GM12878 (cell line): ENCODE measurements at regions not wholly inside any gene's neighbourhood (a gene's known extent, or its start where the extent isn't known, plus 50 kb on each side); places are given as distances from the start of the nearest gene placed in this dataset.

Experiments used
- ATAC-seq: fragments of 200-7000 bp; cut with Tn5 transposase; 3 replicates; pipeline ENCODE4 v1.9.1; 2020; ENCODE audit warnings: mild to moderate bottlenecking, moderate library complexity
- BruUV-seq: library from RNA; stranded (reverse); fragments of 400-500 nt; replicated peaks from 2 replicates; lab custom pipeline; 2021; lab: Mats Ljungman, UMichigan
- CTCF ChIA-PET: fragments of 300-600 bp; sonication (Branson Sonifier 250); formaldehyde crosslinking; extraction: SDS; loops from one replicate; lab custom pipeline; 2021; ENCODE audit warnings: inconsistent platforms; lab: Yijun Ruan, JAX
- POLR2A ChIA-PET: fragments of 350-600 bp; formaldehyde crosslinking; extraction: SDS; loops from one replicate; lab custom pipeline; 2021; ENCODE audit warnings: inconsistent platforms; lab: Charles Lee
- RAD21 ChIA-PET: fragments of 300-600 bp; sonication (Branson Sonifier 250); formaldehyde crosslinking; loops from one replicate; lab custom pipeline; 2023; ENCODE audit warnings: antibody characterized with exemption; ENCODE audit not compliant: unreplicated experiment; lab: Charles Lee
- SMC1A ChIA-PET: fragments of 300-600 bp; sonication (Branson Sonifier 250); formaldehyde crosslinking; loops from one replicate; lab custom pipeline; 2023; ENCODE audit not compliant: unreplicated experiment, uncharacterized antibody; lab: Charles Lee
- DNase-seq: peaks from one replicate; pipeline ENCODE4 v3.0.0-alpha.2; 2011; ENCODE audit warnings: low read depth, low spot score
- FAIRE-seq: peaks from 3 replicates; lab custom pipeline; 2011; peaks lifted over from hg19 to GRCh38; lab: Jason Lieb, UNC
- H2AFZ ChIP-seq: 2 replicates; pipeline ENCODE4 v1.6.0; 2011; ENCODE audit warnings: low read depth, low read length, control low read depth; ENCODE audit not compliant: control insufficient read depth
- H3K27ac ChIP-seq: 2 replicates; pipeline ENCODE4 v1.5.1; 2011; ENCODE audit warnings: control low read depth; ENCODE audit not compliant: control insufficient read depth, insufficient read depth
- H3K27me3 ChIP-seq, 2 experiments: replicated peaks in 1 of 2; 2 replicates each; pipeline versions ENCODE4 v1.6.0 to v1.6.1; 2011; ENCODE audit warnings: low read length in 1 of 2; ENCODE audit not compliant: control insufficient read depth in 2 of 2, insufficient read depth in 2 of 2
- H3K36me3 ChIP-seq, 2 experiments: 2 replicates each; pipeline ENCODE4 v1.5.1; 2011; ENCODE audit warnings: low read length in 1 of 2; ENCODE audit not compliant: control insufficient read depth in 2 of 2, insufficient read depth in 2 of 2
- H3K4me1 ChIP-seq: 2 replicates; pipeline ENCODE4 v1.6.1; 2011; ENCODE audit warnings: mild to moderate bottlenecking, low read length, moderate library complexity, mixed read lengths; ENCODE audit not compliant: control insufficient read depth, insufficient read depth
- H3K4me2 ChIP-seq: 2 replicates; pipeline ENCODE4 v1.6.0; 2011; ENCODE audit warnings: control low read depth; ENCODE audit not compliant: control insufficient read depth, insufficient read depth
- H3K4me3 ChIP-seq: fragments of 200-600 bp; sonication (generic); 2 replicates; pipeline ENCODE4 v1.5.1; 2016
- H3K79me2 ChIP-seq: 2 replicates; pipeline ENCODE4 v1.6.0; 2011; ENCODE audit warnings: low read length; ENCODE audit not compliant: control insufficient read depth, insufficient read depth
- H3K9ac ChIP-seq: 2 replicates; pipeline ENCODE4 v1.8.0; 2011; ENCODE audit warnings: low read length, control low read depth, mixed read lengths; ENCODE audit not compliant: control insufficient read depth, insufficient read depth
- H3K9me3 ChIP-seq: replicated peaks from 3 replicates; pipeline ENCODE4 v1.5.1; 2011; ENCODE audit warnings: mild to moderate bottlenecking, low read length; ENCODE audit not compliant: control insufficient read depth, insufficient read depth
- H4K20me1 ChIP-seq: 2 replicates; pipeline ENCODE4 v1.6.0; 2011; ENCODE audit not compliant: control insufficient read depth, insufficient read depth
- ATF2 ChIP-seq: IDR thresholded peaks from 2 replicates; pipeline ENCODE4 v1.6.1; 2012; ENCODE audit warnings: low read length, inconsistent platforms
- BCL11A ChIP-seq: IDR thresholded peaks from 2 replicates; pipeline ENCODE4 v1.6.1; 2011; ENCODE audit warnings: low read depth, low read length
- BCLAF1 ChIP-seq: fragments of 450-650 bp; IDR thresholded peaks from 2 replicates; pipeline ENCODE4 v1.6.1; 2017; ENCODE audit warnings: antibody characterized with exemption, mild to moderate bottlenecking, moderate library complexity
- CEBPB ChIP-seq, 2 experiments: fragments of 150-350 bp in 1 of 2; IDR thresholded peaks; 2 replicates each; pipeline ENCODE4 v1.6.1; 2012 to 2014; ENCODE audit warnings: low read depth in 2 of 2, low read length in 2 of 2, borderline replicate concordance in 1 of 2, inconsistent platforms in 1 of 2
- CHD1 ChIP-seq: IDR thresholded peaks from 2 replicates; pipeline ENCODE4 v1.6.1; 2012; ENCODE audit warnings: low read depth, low read length, improper control_type of control experiment
- GATAD2B ChIP-seq: fragments of 450-650 bp; conservative IDR thresholded peaks from 2 replicates; pipeline ENCODE4 v1.6.1; 2017; ENCODE audit warnings: low read depth, mild to moderate bottlenecking, moderate library complexity
- HCFC1 ChIP-seq: fragments of 150-350 bp; IDR thresholded peaks from 2 replicates; pipeline ENCODE4 v1.6.1; 2014; ENCODE audit warnings: low read length
- MYB ChIP-seq: fragments of 150-350 bp; IDR thresholded peaks from 2 replicates; pipeline ENCODE4 v1.6.1; 2014; ENCODE audit warnings: mild to moderate bottlenecking, low read depth, low read length, borderline replicate concordance
- PML ChIP-seq: IDR thresholded peaks from 2 replicates; pipeline ENCODE4 v1.6.1; 2012; ENCODE audit warnings: low read length, inconsistent platforms
- RB1 ChIP-seq: fragments of 450-650 bp; formaldehyde crosslinking; IDR thresholded peaks from 2 replicates; pipeline ENCODE4 v1.6.1; 2017; ENCODE audit warnings: mild to moderate bottlenecking, borderline replicate concordance
- SREBF2 ChIP-seq: IDR thresholded peaks from 2 replicates; pipeline ENCODE4 v1.6.1; 2012; ENCODE audit warnings: mild to moderate bottlenecking, low read length
- SUPT20H ChIP-seq: IDR thresholded peaks from 2 replicates; pipeline ENCODE4 v1.6.1; 2011; ENCODE audit warnings: low read depth, mild to moderate bottlenecking, low read length, moderate library complexity, borderline replicate concordance; ENCODE audit not compliant: control insufficient read depth
- TCF3 ChIP-seq: IDR thresholded peaks from 2 replicates; pipeline ENCODE4 v1.6.1; 2012; ENCODE audit warnings: low read depth, mild to moderate bottlenecking, low read length, borderline replicate concordance; ENCODE audit not compliant: insufficient read depth
- ZNF217 ChIP-seq: fragments of 450-650 bp; IDR thresholded peaks from 2 replicates; pipeline ENCODE4 v1.6.1; 2017; ENCODE audit warnings: antibody characterized with exemption, mild to moderate bottlenecking
- WGBS: methylation state at CpG from one replicate; pipeline ENCODE4 v1.1.6; 2016; ENCODE audit warnings: low lambda C conversion rate; ENCODE audit not compliant: insufficient replicate concordance, insufficient coverage; ENCODE audit errors: missing lambda C conversion rate; 5-methylcytosine and 5-hydroxymethylcytosine counted together
- in situ Hi-C: fragments of 300-500 bp; cut with MboI; formaldehyde crosslinking; loops from 9 replicates; pipeline ENCODE4 v1.14.3; 2018; ENCODE audit warnings: mixed read lengths
- intact Hi-C: fragments of 100-400 bp; cut with micrococcal nuclease; formaldehyde crosslinking; loops from one replicate; pipeline ENCODE4 v1.14.2; 2022; ENCODE audit not compliant: unreplicated experiment
- TF ChIP-seq, protein P1 (sequence below): IDR thresholded peaks from 2 replicates; pipeline ENCODE4 v1.6.1; 2012; ENCODE audit warnings: low read depth, low read length, improper control_type of control experiment

DNA sequence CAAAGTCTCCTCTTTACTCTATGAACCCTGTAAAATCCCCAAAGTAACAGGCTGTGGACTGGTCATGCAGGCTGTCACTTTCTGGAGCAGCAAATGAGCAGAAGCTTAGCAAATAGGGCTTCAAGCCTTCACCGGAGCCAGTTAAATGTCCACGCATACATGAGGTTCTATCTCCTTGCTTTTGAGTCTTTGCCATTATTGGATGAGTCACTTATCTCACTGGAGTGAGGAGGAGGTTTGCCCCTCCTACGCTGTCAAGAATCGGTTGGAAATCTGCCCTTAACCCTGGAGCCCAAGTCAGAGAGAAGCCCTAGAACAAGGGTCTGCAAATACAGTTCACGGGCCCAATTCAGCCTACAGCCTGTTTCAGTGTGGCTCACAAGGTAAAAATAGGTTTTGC lies 126.1 kb upstream of the CTNNB1 start:
- no peak for TF ChIP-seq CEBPB (IDR thresholded peaks at IDR 0.05; ENCODE audit: borderline replicate concordance in 1 of 2, low read depth in 2 of 2, low read length in 2 of 2)
- TF ChIP-seq, protein P1, sequence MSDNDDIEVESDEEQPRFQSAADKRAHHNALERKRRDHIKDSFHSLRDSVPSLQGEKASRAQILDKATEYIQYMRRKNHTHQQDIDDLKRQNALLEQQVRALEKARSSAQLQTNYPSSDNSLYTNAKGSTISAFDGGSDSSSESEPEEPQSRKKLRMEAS = no peak
- no peak for TF ChIP-seq RB1
- TF ChIP-seq SUPT20H = no peak
- CTCF ChIA-PET = no interaction called here
- WGBS = 42% methylated on average over 5 of the region's 5 CpGs
- ATAC-seq (no peak), FAIRE-seq (no peak), DNase-seq (no peak)
- no peaks in the 10 kb centered on the region for H3K27me3 ChIP-seq
- no TSS peak for BruUV-seq
- RAD21 ChIA-PET = no interaction called here
- no peaks in the 10 kb centered on the region for H3K36me3 ChIP-seq
- H4K20me1 ChIP-seq = no peaks in the 10 kb centered on the region
- no peaks in the 10 kb centered on the region for H3K4me1 ChIP-seq
- H3K4me3 ChIP-seq = no peak overlapping the region
- no peaks in the 10 kb centered on the region for H3K79me2 ChIP-seq
- H2AFZ ChIP-seq = no peak overlapping the region
- intact Hi-C loops = no loop called here
- H3K27ac ChIP-seq = no peak overlapping the region
- in situ Hi-C loops = no loop called here
- H3K4me2 ChIP-seq = no peak overlapping the region
- POLR2A ChIA-PET = no interaction called here
- SMC1A ChIA-PET = no interaction called here
- no peak overlapping the region for H3K9ac ChIP-seq
- no peaks in the 10 kb centered on the region for H3K9me3 ChIP-seq

DNA sequence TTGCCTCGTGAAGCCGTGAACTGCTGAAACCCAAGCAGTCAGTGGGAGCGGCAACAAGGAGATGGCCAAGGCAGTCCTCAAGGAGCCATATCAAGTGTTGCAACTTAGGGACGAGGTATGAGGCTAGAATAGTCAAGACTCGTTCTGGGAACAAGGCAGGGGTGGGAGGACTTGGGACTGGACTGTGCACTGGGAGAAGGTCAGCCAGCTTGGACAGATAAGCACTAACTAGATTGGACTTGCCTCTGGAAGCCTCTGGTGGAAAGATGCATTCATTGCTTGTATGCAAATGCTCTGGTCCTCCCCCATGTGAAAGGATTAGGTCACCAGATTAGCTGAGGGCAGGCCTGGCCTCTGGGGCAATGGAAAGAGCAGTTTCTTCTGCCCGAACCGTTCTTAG lies 123.3 kb upstream of the CTNNB1 start:
- peaks cover 0 to 2% of the 10 kb centered on the region in 2 experiments; a peak in 1 of 4 replicates for H3K27me3 ChIP-seq
- ATAC-seq = no peak
- in situ Hi-C loops (no loop called here), intact Hi-C loops (no loop called here)
- H3K27ac ChIP-seq = no peak overlapping the region
- FAIRE-seq = no peak
- H2AFZ ChIP-seq = no peak overlapping the region
- CTCF ChIA-PET = no interaction called here
- POLR2A ChIA-PET = no interaction called here
- H4K20me1 ChIP-seq = no peaks in the 10 kb centered on the region
- 29% methylated on average over 7 of the region's 7 CpGs for WGBS
- no peaks in the 10 kb centered on the region for H3K4me1 ChIP-seq
- no peaks in the 10 kb centered on the region for H3K9me3 ChIP-seq
- H3K9ac ChIP-seq = no peak overlapping the region
- H3K4me3 ChIP-seq = no peak overlapping the region
- BruUV-seq = no TSS peak
- no peaks in the 10 kb centered on the region for H3K79me2 ChIP-seq
- no peaks in the 10 kb centered on the region for H3K36me3 ChIP-seq
- no peak overlapping the region for H3K4me2 ChIP-seq
- RAD21 ChIA-PET = no interaction called here
- DNase-seq = no peak
- SMC1A ChIA-PET = interaction anchor here (1.4 kb wide), 1 partner anchor 125 kb away, joined by 4 read pairs; no protein-coding TSS in a partner anchor
- TF ChIP-seq SUPT20H (no peak), PML (no peak), SREBF2 (no peak), HCFC1 (no peak), BCL11A (no peak), TCF3 (no peak), ZNF217 (no peak), ATF2 (no peak), GATAD2B (no peak), BCLAF1 (no peak), CHD1 (no peak), MYB (no peak)
